CD1c-positive myeloid dendritic cell (primary cell): ENCODE measurements at regions not wholly inside any gene's neighbourhood (a gene's known extent, or its start where the extent isn't known, plus 50 kb on each side); places are given as distances from the start of the nearest gene placed in this dataset.

Source experiments
- DNase-seq: peaks from one replicate; pipeline ENCODE4 v3.0.0-alpha.2; 2016; ENCODE audit errors: extremely low spot score

- DNase-seq: no peak
These were observed 185.9 kb upstream of the ZBTB20 start for GRCh38 chr3:115332998-115333397.

DNA sequence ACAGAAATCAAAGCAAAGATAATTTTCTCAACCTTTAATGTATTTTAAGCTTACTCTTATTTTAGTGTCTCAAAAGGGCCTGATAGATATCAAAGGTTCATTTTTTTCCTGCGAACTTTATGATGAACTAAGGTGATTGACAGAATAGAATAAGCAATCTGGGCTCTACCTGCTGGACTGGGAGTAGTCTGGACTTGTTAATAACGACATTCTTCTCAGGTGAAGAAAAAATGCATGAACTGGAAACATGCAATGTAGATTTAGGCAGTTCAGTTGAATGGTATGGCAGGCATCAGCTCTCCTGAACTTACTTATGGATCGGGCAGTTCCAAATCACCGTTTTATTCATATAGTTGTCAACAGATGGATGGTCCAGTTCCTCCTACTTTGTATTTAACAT, 189.7 kb upstream of the ZBTB20 start:
- DNase-seq: no peak

DNA sequence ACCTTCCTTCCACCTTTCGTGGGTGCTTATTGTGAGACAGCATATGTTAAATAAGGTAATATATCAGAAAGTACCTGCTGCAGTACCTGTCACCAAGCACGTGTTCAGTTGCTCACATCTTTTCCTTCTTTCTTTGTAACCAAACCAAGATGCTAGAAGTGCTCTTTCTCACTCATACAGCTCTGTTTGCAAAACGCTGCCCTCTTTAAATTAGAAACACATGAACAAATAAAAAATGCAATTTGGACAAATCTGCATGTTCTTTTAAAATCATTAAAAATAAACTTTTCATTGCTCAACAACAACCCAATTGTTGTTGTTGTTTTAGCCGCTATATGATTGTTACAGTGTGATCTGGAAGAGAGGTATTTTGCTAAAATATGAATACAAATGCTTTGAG, 193.5 kb upstream of the ZBTB20 start:
- no peak for DNase-seq

- DNase-seq: no peak
These were observed 194.1 kb upstream of the ZBTB20 start for GRCh38 chr3:115341208-115341607.

- no peak for DNase-seq
These were observed 200.6 kb upstream of the ZBTB20 start for GRCh38 chr3:115347737-115348136.

DNA sequence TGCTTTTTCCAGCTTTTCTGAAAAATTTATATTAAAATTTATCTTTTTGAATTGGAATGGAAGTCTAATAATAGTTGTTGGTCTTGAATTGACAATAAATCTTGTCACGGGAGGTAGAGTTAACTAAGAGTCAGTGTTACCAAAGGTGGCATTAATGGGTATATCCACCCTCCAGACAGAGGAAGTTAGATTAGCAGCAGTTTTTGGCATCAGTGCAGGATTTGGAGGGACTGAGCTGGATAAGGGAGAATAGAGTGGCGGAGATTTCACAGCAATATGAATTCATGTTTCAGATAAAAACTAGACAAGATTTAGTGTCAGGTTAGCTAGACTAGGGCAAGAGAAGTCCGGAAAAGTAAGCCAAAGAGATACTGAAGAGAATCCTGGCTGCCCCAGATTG, 201.3 kb upstream of the ZBTB20 start:
- no peak for DNase-seq

DNA sequence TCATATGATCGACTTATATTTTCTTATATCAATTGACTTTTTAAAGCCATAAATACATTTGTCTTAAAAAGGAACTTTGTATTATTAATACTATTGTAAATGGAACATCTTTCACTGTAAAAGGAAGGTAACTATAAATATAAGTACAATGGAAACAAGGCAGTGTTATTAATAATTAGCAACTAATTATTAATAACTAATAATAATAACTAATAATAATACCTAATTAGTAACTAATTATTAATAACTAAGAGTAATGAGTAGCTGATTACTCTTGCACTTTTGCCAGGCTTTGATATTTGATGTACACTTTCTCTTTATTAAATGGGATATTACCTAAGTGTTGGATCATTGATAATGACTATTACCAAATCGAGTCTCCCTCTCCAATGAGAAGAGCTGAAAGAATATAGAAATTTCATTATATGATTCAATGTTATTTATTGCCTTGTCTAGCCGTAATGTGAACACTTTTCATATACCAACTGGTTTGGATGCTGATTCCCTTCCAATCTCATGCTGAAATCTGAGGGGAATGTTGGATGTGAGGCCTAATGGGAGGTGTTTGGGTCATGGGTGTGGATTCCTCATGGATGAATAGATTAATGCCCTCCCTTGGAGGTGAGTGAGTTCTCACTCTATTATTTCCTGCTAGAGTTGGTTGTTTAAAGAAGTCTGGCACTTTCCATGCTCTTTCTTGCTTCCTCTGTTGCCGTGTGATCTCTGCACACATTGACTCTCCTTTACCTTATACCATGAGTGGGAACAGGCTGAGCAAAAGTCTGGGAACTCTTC, 202.1 kb upstream of the ZBTB20 start:
- DNase-seq: no peak

DNA sequence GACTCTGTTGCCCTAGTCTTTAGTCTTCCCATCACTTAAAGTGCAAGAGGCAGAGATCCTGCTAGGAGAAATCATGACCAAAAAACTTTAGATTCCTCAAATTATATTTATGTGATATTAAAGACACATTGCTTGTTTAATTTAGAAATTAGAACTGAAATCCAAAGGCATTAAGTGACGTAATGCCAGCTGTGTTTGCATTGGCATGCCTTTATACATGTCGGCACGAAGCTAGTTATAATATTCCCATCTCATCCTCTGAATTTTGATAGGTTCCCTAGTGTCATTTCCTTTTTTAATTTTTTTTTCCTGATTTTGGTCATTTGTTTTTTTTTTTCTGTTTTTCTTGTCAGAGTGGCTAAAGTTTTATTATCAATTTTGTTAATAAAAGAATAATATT, 203.5 kb upstream of the ZBTB20 start:
- no peak for DNase-seq

- DNase-seq: no peak
These were observed 204.1 kb upstream of the ZBTB20 start for GRCh38 chr3:115351193-115351592.

- no peak for DNase-seq
These were observed 206.9 kb upstream of the ZBTB20 start for GRCh38 chr3:115354010-115354409.

- DNase-seq: no peak
These were observed 210.4 kb upstream of the ZBTB20 start for GRCh38 chr3:115357456-115357855.

DNA sequence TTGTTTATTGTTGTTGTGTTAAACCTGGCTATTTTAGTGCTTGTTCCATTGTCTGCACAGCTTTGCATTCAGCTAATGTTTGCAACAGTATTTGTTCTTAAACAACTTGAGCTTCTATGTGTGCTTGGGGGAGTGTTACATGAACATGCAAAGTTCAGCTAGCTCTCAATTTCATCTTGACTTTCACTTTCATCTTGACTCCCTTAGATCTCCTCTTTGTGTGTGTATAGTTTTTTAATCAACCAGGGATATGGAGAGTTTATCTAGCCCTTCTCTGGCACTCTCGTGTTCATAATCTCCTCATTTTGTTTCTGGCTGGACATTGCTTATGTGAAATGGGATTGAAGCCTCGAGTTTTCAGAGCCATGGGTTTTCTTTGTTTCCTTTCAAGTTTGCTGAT, 212.4 kb upstream of the ZBTB20 start:
- DNase-seq: no peak

GRCh38 chr3:115361806-115362205, 214.7 kb upstream of the ZBTB20 start:
- no peak for DNase-seq

DNA sequence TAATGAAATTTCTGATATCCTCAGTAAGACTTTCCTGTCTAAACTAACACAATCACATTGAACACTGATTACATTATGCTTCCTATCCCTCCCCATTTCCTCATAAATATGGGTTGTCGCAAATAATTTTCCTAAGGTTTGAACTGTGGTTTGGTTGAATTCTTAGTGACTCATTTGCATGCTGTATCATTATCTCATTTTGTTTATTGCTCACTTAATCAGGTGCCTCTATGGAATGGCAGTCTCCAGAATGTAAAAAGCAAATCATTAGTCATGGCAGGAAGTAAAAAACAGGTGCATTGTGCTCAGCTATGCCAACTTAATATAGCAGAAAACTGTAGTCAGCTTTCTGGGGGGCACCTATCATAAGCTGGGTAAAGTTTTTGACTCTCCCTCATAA, 216.0 kb upstream of the ZBTB20 start:
- DNase-seq: no peak

DNA sequence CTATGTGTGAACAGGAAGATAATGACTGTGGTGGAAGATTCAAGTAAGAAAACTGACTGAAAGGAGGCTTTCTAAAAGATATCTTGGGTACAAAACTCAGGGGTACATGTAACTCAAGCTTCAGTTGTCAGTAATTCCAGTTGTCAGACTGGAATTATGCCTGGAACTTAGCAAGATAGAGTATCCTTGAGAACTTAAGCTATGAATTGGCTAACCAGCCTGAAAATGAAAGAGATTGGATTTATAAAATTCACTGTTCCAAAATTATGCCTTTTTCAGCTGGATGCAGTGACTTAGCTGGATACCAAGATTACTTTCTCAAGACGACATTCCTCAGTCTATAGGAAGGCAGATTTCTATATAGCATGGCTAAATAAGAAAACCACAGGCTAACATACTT, 221.9 kb upstream of the ZBTB20 start:
- no peak for DNase-seq

- no peak for DNase-seq
These were observed 228.3 kb upstream of the ZBTB20 start for GRCh38 chr3:115375362-115375761.

- no peak for DNase-seq
These were observed 233.9 kb upstream of the ZBTB20 start for GRCh38 chr3:115380883-115381572.

GRCh38 chr3:115381573-115381912, 234.5 kb upstream of the ZBTB20 start:
- DNase-seq: no peak

DNA sequence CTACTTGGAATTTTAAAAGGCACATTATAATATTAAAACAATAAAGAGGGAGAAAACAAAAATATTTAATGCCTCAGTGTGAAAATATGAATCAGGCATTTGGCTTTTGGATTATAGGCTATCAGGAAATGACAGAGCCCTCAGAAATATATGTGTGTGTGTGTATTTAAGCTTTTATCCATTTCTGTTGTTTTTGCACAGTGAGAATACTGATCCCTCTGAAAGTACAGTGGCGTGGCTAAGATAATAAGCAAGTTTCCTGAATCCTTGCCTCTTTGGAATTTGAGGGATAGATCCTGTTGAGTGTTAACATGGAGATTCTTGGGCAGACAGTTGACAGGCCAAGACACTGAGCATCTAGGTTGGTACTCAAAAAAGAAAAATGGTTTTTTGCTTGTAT, 234.8 kb upstream of the ZBTB20 start:
- no peak for DNase-seq

DNA sequence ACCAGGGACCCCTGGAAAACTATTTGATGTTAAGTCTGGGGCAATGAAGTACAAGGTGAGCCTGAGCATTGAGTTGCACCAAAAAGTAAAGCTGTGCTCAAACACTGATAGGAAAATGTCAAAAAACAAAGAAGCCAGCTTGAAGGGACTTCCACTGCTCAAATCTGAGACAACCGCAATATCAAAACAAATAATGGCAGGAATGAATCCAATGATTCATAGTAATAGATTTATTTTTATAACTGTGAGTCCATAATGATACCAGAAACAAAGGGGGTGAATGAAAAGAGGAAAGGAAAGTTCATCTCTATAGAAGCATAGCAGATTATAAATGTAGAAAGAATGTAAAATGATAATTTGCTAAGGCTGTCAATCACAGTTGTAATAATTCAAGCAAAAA, 237.3 kb upstream of the ZBTB20 start:
- no peak for DNase-seq

GRCh38 chr3:115385774-115386730, 237.3 kb upstream of the GAP43 start:
- DNase-seq: no peak

DNA sequence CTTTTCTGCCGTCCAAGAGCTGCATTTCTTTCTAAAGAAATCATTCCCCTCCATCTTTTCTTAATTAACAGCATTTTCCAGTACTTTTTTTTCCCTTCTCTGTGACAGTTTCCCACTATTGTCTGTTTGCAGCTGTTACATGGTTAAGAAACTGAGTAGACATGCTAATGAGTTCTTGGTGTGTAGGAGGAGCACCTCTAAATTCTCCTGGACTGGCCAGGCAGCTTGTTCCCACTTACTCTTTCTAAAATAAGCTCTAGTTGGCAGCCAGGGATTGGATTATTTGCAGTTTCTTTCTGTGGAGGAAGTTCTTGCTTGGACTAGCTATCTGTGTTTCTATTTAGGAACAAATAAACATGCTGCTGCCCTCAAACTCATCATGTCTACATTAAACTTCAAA, 235.1 kb upstream of the GAP43 start:
- no peak for DNase-seq

DNA sequence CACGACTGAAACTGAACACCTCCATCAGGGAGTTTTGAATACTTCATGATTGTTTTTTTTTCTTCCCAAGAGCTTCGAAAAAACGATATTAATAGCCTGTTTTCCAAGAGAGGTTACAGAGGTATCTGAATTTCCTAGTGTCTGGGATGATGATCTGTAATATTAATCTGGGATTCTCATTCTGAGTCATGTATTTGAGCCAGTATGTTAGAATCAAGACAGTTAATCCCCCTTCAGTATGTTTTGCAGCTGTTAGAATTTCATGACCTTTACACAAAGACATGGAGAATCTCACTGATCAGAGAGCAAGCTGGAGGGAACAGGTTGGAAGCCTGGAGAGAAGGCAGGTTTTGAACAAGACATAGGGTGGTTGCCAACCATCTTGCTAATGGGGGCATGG, 234.5 kb upstream of the GAP43 start:
- DNase-seq: no peak
